Frontal cortex (tissue), 3 donors: ENCODE measurements at regions not wholly inside any gene's neighbourhood (a gene's known extent, or its start where the extent isn't known, plus 50 kb on each side); places are given as distances from the start of the nearest gene placed in this dataset.

Experiments
- DNase-seq, 2 donors: peaks; one replicate each; pipeline ENCODE4 v3.0.0; 2012; ENCODE audit warnings: low spot score in 2 of 2
- FAIRE-seq: peaks from 2 replicates; lab custom pipeline; 2012; peaks lifted over from hg19 to GRCh38; lab: Jason Lieb, UNC
- donor health status: control.
- donor health status: control.
- donor health status: control.

DNA sequence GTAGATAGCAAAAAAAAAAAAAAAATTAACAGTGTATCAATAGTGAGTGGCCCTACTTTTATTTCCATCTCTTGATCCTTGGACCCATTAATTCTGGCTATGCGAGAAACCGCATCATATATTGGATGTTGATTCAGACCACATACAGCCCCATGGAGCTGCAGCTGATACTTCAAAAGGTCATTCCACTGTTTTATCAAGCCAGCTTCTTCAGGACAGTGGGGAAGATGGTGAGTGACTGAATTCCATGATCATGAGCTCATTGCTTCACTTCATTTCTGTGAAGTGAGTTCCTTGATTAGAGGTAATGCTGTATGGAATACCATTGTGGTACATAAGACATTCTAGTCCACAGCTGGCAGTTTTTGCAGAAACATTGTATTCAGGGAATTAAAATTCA, 222.9 kb upstream of the MEF2C start:
- DNase-seq (no peak), FAIRE-seq (no peak)

DNA sequence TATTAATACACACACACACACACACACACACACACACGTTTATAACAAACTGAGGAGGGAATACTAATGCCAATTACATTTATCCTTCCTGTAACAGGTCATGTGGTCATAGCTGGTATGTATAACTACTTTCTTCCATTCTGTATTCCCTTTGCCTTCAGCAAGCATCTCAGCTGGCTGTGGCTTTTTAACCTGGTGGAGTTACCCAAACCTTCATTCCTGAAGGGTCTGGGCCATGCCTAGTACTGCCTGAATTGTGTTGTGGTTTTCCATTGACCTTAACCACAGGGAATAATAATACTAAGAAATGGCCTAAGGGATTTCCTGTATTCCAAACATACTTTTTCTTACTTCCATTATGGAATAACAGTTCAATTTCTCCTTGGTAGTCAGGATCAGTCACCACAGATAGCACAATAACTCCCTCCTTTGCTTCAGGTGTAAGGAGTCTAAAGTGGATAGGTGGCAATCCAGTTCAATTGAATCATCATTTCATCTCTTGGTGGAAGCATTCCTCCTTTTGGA, 222.2 kb upstream of the MEF2C start:
- FAIRE-seq, result no peak
- DNase-seq, result no peak

DNA sequence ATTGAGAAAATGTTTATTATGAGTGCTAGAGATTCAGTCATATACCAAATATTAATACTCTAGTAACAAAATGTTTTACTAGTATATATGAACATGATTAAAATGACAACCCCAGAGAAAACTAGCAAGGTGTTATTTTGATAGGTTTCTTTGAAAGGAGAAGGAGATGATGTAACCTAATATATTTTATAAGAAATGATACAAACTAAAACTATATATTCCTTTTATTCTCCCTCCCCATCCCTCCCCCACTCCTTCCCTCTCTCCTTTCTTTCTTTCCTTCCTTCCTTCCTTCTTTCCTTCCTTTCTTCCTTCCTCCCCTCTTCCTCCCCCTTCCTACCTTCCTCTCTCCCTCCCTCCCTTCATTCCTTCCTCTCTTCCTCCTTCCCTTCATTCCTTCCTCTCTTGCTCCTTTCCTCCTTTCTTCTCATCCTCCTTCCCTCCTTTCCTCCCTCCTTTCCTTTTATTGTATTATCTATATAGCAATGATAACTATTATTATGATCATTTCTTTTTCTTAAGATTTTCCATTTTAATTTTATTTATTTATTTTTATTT, 215.3 kb upstream of the MEF2C start:
- FAIRE-seq, result no peak
- DNase-seq, result no peak

DNA sequence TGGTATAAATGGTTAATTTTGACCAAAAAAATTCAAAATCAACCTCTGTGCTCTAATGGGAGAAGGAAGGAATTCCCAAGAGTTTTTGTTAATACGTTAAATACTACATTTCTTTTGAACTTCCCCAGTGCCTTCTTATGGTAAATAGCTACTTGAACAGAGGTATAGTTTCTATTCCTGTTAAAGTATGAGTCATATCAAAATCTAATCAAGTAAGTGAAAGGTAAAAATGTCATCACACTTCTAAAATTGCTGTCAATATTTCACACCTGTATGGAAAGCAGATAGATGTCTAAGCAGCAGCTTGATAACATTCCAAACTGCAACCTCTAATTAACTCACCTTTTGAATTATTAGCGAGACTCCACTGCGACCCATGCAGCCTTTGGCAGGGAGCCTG, 214.1 kb upstream of the MEF2C start:
- FAIRE-seq (no peak), DNase-seq (no peak)

DNA sequence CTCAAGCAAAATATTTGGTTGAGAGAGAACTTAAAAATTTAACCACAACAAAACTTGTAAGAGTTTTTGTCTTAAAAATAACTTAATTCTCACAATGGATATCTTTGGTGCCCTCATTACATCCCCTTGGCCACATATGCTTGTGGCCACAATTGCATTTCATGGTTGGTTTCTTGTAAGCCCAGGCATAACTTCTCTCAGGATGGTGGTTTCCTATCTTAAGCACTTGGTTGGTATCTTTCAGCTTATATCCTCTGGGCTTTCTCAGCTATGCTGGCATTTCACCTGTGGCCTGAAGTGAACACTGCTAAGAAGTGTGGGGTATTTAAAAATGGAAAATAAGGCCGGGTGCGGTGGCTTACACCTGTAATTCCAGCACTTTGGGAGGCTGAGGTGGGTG, 212.4 kb upstream of the MEF2C start:
- DNase-seq (no peak), FAIRE-seq (no peak)

DNA sequence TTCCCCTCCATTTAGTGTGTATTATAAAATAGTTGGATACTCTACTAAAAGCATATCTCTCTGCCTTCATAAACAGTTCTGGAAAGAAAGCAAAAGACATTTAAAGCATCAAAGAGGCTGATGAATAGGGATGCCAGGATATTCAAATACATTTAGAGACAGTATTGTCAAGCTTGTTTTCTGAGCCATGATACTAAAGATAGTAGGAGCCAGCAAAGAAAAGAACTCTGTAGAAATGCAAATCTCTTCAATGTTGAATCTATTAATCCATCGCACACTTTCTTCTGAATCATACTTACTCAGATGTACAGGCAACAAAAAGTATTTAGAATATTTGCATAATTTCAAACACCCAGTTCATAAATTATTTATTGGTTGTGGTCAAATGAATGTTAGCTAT, 207.1 kb upstream of the MEF2C start:
- no peak for FAIRE-seq

DNA sequence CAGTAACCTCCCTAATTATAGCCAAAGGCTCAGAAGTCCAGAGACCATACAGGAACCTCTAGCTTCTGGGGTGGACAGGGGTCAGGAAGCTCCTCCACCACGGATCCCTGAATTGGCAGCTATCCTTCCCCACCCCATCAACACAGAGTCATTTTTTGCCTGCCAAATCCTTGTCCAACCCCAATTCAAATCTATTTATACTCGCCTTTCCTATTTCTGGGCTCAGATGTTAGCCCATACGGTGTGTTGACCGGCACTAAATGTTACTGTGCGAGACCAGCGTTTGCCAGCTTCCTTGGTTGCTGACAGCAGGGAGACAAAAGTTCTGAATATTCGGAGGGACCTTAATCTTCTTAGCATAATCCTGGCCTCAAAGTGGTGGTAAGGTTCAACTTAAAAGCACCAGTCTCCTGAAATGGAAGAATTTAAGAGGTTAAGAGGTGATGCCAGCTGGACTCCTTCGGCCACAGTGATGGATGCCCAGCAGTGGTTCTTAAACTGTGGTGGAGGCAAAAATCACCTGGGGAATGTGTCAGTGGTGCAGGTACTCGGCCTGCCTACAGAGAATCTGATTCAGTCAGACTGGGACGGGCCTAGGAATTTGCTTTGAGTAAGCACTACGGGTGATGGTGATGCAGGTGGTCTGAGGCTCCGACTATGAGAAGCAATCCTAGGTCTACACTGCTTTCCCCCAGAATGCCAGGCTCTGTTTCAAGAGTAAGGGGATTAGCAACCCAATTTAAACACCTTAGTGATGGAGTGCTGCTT, 204.8 kb upstream of the MEF2C start:
- no peak for DNase-seq
- no peak for FAIRE-seq

More for the DNA sequence above, 207.1 kb upstream of the MEF2C start:
- DNase-seq, result no peak

DNA sequence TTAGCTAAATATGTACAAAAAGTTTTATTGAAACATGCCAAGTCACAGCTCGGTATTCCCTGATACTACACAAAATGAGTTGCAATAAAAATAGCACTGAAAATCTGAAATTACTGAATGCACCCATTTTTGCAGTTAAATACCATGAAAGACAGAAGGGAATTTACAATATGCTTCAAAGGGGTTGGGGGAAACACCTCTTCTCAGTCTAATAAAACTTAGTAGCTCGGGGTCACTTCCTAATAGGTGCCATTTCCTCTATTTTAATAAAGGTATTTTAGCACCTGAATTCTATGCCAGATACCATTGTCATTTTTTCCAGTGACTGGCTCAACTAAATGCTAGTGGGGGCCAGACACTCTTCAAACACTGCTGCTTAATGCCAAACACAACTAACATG, 204.1 kb upstream of the MEF2C start:
- no peak for DNase-seq
- no peak for FAIRE-seq

DNA sequence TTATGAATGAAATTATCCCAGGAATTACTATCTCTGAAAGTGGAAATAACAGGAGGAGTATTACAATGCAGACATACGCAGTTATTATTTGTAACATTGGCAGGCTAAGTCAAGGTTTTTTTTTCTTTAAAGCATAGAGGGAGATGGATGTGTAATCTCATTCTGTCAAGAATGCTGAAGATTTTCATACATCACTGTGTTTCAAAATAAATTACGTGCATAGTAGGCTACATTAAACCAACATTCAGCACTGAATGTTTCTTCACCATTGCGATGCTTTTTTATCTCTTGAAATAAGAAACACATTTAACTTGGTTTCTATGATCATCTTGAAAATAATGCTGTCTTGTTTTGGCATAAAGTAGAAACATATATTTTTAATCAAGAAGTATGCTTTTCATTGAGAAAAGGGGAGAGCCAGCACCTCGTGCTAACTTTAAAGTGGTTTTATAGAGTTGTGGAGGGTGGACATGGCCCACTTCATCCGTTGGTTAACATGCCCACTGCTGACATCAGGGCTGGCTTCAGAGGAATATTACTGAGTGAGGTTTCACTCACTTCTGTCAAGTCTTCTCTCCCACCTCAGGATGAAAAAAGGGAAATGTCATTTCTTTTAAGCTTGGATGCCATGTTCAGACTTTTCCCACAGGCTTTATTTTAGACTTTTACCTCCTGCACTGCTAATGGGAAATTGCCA, 203.6 kb upstream of the MEF2C start:
- no peak for DNase-seq
- FAIRE-seq, result no peak

DNA sequence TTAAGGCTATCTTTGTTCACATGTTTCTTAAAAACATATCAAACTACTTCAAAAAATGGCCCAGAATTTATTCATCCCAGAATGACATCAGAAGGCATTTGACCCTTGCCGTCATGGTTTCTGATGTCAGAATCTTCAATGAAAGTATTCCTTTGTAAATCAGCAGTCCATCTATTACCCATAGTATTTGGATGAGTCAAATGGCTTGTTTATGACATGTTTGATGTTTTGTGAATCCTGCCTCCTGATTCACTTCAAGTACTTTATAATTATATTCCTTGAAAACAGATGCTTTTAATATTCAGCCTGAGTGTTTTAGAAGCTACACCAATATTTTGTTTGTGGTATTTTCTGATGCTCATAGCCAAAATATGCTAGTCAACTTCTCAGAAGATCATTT, 200.8 kb upstream of the MEF2C start:
- DNase-seq (no peak), FAIRE-seq (no peak)

DNA sequence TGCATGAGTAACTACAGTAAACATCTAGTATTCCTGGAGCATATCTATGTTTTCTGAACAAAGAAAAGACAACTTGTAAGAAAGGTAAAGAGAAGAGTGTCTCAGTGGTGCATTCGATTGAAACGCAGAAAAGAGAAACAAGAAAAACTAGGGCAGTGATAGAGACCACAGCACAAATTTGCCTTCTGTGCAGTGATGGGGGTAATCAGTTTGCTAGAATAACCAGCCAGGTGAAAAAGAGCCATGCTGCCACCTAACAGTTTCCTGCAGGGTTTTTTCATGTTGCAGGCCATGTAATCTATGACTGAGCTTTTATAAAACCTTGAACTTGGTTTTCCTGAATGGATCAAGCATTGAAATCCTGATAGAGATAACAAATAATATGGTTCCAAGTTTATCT, 198.4 kb upstream of the MEF2C start:
- FAIRE-seq, result no peak
- DNase-seq, result no peak

DNA sequence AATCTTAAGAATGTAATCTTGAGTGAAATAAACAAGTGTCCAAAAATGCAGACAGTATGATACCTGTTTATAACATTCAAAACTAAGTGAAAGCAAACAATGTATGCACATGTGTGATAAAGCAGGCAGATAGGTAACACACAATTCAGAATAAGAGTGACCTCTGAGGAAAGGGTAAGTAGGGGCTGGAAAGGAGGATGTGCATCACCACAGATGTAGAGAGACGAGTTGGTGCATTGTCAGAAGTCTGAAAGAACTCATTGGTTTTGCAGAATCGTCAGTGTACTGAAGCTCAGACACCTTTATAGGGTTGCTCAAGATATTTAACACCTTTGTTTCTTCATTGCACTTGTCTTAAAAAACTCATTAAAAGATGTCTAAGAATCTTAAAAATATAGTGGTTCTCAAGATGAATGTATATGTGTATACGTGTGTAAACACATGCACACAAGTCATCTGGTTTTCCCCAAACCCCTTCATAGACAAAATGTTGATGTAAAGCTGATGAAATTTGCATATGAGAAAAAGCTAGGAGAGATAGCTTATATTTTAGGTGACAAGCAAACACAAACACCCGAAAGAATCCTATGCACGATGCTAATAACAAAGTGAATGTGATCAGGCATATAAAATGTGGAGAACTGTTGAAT, 197.6 kb upstream of the MEF2C start:
- DNase-seq (no peak), FAIRE-seq (no peak)

DNA sequence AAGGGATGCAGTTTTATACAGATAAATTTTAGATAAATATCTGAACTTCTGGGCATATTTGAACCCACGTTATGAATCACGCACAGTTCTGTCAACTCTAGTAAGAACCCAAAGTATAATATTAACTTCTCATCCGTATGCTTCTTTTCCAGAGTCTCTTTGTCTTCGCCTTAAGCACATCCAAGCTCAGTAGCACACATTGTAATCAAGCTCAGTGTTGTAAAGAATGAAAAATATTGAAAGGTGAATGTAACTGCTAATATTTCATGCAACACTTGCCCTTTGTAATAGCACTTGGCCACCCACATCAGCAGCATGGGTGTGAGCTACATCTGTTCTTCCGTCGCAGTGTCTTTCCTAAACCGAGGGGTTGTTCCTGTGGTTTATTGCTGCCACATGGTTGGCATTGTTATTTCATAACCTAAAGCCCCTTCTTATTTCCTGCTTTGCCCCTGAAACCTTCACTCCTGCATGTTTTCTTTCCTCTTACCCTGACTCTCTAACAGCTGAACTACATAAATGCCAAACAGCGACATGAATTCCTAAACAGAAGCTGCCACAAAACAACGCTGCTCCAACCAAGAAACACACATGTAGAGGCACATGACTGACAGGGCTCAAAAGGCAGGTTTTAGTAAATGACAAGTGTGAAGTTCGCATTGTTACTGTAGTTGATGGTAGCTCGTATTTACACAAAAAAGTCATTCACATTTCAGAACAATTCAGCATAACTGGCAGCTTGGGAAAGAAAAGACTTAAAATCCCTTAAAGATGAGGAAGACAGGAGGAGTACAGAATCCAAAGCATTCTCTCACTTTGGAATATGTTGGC, 190.1 kb upstream of the MEF2C start:
- FAIRE-seq (no peak), DNase-seq (no peak)

DNA sequence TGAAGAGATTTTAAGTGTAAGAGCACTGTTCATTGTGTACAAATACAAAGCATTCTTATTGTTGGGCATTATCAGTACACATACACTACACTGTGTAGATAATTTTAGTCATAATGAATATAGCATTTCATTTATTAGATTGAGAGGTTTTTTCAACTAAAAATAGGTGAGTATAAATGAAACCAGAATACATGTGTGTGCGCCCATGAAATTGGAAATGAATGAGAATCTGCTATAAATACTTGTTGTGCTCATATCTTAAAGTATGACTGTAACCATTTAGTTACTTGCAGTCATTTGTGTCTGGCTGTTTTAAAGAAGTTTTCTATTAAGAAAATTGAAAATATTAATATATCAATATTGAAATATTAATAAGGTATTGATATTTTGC, 189.0 kb upstream of the MEF2C start:
- FAIRE-seq (no peak), DNase-seq (no peak)

DNA sequence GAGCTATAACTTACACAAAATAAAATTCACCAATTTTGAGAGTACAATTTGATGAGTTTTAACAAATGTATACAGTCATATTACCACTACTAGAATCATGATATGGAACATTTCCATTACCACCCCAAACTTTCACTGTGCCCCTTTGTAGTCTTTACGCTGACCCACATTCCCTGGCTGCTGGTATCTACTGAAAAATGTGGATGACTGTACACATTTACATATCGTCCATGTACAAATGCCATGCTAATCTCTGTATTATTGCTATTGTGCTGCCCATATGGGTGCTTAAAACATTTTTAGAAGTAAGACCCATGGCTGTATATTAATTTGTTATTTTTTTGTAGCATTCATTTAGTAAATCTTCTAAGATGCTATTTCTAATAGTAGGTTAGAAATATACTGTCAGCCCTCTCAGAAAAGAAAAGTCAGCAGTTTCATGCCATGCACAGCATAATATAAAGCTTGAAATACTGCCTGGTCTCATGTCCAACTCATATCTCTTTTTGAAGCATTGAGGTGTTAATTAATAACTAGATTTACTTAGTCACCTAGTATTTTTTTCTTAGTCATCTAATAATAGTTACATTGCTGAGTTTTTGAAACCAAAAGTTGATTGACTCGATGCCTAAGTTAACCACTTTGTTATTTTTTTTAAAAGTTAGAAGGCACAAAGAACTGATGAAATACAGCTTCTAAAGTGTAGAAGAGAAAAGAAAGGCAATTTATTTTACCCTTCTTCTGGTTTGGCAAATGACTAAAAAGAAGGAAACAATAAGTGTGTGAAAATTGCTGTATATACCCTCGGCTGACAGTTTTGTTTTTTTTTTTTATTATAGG, 188.3 kb upstream of the MEF2C start:
- no peak for FAIRE-seq
- no peak for DNase-seq

DNA sequence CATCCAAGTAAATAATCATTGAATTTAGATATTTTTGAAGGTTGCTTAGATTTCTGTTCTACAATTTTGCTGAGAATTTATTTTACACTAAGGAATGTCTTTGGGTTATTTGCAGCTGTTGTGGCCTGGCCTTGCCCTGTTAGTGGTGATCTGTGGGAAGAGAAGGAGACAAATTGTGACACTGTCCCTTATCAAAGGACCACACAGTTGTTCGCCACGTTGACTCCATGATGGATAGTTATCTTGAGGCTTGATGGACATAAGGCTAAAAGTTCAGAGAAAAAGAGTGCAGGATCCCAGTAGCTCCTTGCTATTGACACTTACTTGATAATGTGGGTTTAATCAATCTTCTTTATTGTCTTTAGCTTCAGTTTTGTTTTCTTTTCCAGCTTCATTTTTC, 186.6 kb upstream of the MEF2C start:
- DNase-seq (no peak), FAIRE-seq (no peak)

DNA sequence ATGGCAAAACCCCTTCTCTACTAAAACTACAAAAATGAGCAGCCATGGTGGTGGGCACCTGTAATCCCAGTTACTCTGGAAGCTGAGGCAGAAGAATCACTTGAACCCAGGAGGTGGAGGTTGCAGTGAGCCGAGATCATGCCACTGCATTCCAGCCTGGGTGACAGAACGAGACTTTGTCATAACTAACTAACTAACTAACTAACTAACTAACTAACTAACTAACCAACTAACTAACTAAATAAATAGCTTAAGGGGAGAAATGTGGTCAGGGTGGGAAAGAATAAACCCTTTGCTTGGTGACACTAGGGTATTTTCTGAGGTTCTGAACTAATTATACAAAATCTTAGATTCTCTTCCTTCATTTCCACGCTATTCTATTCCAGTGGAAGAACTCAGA, 184.4 kb upstream of the MEF2C start:
- FAIRE-seq (no peak), DNase-seq (no peak)

DNA sequence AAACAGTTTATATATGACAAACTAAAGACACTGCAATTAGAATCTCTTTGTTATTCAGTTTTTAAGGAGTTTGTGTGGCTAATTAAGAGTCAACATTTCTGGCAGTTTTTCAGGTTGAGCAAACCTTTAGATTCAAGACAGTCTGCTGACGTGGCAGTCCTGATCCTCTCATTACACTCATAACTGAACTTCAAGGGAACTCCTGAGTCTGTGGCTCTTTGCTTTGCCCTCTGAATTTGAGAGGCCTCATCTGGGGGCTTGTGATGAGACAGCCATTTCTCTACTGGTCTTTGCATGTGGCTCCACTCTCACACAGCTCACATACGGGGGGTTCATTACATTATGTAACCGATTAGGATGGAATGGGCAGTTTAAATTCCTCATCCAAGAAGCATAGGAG, 182.9 kb upstream of the MEF2C start:
- FAIRE-seq (no peak), DNase-seq (no peak)

DNA sequence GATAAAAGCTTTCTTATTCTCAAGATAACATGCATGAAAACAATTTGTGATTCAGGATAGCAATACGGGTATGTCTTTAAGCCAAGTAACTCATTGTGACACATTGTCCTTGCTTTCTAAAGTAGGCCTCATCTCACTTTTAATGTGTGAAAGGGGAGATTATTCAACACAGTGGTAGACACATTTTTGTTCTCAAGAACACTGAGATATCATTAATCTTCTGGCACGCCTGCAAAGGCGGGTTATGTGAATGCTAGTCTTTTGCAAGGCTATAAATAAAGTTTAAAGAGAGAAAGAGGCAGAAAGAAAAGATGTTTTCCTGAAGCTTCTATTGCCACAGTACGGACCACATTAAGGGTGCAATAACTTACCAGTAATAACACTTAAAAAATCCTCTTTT, 181.8 kb upstream of the MEF2C start:
- DNase-seq (no peak), FAIRE-seq (no peak)
